ENCODE measurements at regions not wholly inside any gene's neighbourhood (a gene's known extent, or its start where the extent isn't known, plus 50 kb on each side); places are given as distances from the start of the nearest gene placed in this dataset.

GRCh38 chr9:107136296-107136695, 146.8 kb upstream of the RAD23B start:
- Histone ChIP-seq H3K36me3 (ENCODE audit: control insufficient read depth, insufficient read depth, low read length) (no peaks in the 10 kb centered on the region), H4K20me1 (ENCODE audit: control insufficient read depth, extremely low read depth, insufficient read depth, low read length) (no peaks in the 10 kb centered on the region), H3K4me1 (ENCODE audit: control insufficient read depth, extremely low read depth, insufficient read depth, low read length) (no peaks in the 10 kb centered on the region), H3K27ac (ENCODE audit: insufficient read depth, low read length) (no peak overlapping the region), H3K9me3 (ENCODE audit: control insufficient read depth, insufficient read depth, low read depth, low read length) (no peaks in the 10 kb centered on the region), H3K4me3 (replicated peaks in 1 of 4; ENCODE audit: control extremely low read depth in 1 of 4, insufficient read depth in 1 of 4, low read depth in 3 of 4, low read length in 4 of 4) (no peak overlapping the region), H2AFZ (ENCODE audit: low read length) (no peak overlapping the region), H3K4me2 (ENCODE audit: extremely low read depth, insufficient read depth, low read length) (no peak overlapping the region), H3K27me3 (ENCODE audit: control insufficient read depth, insufficient read depth, low read length) (peaks cover 10% of the 10 kb centered on the region), H3K79me2 (ENCODE audit: control insufficient read depth, insufficient read depth, low read length) (no peaks in the 10 kb centered on the region), H3K9ac (ENCODE audit: insufficient read depth, low read length) (no peak overlapping the region)
- DNase-seq (ENCODE audit: low read depth in 2 of 2), result no peak
- TF ChIP-seq, protein P1, sequence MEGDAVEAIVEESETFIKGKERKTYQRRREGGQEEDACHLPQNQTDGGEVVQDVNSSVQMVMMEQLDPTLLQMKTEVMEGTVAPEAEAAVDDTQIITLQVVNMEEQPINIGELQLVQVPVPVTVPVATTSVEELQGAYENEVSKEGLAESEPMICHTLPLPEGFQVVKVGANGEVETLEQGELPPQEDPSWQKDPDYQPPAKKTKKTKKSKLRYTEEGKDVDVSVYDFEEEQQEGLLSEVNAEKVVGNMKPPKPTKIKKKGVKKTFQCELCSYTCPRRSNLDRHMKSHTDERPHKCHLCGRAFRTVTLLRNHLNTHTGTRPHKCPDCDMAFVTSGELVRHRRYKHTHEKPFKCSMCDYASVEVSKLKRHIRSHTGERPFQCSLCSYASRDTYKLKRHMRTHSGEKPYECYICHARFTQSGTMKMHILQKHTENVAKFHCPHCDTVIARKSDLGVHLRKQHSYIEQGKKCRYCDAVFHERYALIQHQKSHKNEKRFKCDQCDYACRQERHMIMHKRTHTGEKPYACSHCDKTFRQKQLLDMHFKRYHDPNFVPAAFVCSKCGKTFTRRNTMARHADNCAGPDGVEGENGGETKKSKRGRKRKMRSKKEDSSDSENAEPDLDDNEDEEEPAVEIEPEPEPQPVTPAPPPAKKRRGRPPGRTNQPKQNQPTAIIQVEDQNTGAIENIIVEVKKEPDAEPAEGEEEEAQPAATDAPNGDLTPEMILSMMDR (conservative IDR thresholded peaks at IDR 0.05 in 1 of 2, IDR thresholded peaks at IDR 0.05 in 1 of 2; ENCODE audit: low read depth in 1 of 2, low read length in 2 of 2), result no peak
- TF ChIP-seq EZH2 (IDR thresholded peaks at IDR 0.05; ENCODE audit: low read length, missing control alignments), result no peak

DNA sequence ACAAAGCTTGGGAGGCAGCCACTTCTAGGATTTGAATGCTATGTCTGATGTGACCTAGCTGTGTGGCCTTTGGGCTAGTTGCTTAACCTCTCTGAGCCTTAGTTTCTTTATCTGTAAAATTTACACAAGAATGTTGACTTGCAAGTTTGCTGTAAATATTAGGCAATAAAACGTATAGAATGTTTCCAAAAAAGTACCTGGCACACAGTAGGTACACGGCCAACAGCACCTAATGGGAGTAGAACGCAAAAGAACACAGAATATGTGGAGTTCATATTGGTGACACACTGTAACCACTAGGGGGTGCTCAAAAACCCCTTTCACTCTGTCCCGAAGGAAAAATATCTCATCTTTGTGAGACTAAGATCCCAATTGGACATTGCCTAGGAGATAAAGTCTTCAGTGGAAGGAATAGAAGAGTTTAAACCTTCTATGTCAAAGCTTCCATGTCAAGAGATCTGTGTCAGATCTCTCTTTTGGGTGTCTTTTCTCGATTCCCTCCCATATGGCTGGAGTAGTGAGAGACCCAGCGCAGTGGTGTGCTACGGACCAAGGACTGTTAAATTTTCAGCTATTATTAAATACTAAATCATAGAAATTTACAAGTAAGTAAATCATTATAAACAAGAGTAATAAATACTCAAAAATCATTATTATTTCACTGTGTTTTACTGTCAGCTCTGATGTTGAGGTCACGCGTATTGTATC, 145.4 kb upstream of the RAD23B start:
- Histone ChIP-seq H3K36me3 (ENCODE audit: control insufficient read depth, insufficient read depth, low read length) (no peaks in the 10 kb centered on the region), H4K20me1 (ENCODE audit: control insufficient read depth, extremely low read depth, insufficient read depth, low read length) (no peaks in the 10 kb centered on the region), H3K27ac (ENCODE audit: insufficient read depth, low read length) (no peak overlapping the region), H3K4me1 (ENCODE audit: control insufficient read depth, extremely low read depth, insufficient read depth, low read length) (no peaks in the 10 kb centered on the region), H3K4me2 (ENCODE audit: extremely low read depth, insufficient read depth, low read length) (no peak overlapping the region), H2AFZ (ENCODE audit: low read length) (no peak overlapping the region), H3K9me3 (ENCODE audit: control insufficient read depth, insufficient read depth, low read depth, low read length) (no peaks in the 10 kb centered on the region), H3K27me3 (ENCODE audit: control insufficient read depth, insufficient read depth, low read length) (peaks cover 10% of the 10 kb centered on the region), H3K9ac (ENCODE audit: insufficient read depth, low read length) (no peak overlapping the region), H3K79me2 (ENCODE audit: control insufficient read depth, insufficient read depth, low read length) (no peaks in the 10 kb centered on the region), H3K4me3 (replicated peaks in 1 of 4; ENCODE audit: control extremely low read depth in 1 of 4, insufficient read depth in 1 of 4, low read depth in 3 of 4, low read length in 4 of 4) (no peak overlapping the region)
- TF ChIP-seq EZH2 (IDR thresholded peaks at IDR 0.05; ENCODE audit: low read length, missing control alignments), result no peak
- TF ChIP-seq, protein P1 (conservative IDR thresholded peaks at IDR 0.05 in 1 of 2, IDR thresholded peaks at IDR 0.05 in 1 of 2; ENCODE audit: low read depth in 1 of 2, low read length in 2 of 2), result peak; percentile 77 to 78
- peak in 1 of 2 donors; percentile 54 for DNase-seq (ENCODE audit: low read depth in 2 of 2)

DNA sequence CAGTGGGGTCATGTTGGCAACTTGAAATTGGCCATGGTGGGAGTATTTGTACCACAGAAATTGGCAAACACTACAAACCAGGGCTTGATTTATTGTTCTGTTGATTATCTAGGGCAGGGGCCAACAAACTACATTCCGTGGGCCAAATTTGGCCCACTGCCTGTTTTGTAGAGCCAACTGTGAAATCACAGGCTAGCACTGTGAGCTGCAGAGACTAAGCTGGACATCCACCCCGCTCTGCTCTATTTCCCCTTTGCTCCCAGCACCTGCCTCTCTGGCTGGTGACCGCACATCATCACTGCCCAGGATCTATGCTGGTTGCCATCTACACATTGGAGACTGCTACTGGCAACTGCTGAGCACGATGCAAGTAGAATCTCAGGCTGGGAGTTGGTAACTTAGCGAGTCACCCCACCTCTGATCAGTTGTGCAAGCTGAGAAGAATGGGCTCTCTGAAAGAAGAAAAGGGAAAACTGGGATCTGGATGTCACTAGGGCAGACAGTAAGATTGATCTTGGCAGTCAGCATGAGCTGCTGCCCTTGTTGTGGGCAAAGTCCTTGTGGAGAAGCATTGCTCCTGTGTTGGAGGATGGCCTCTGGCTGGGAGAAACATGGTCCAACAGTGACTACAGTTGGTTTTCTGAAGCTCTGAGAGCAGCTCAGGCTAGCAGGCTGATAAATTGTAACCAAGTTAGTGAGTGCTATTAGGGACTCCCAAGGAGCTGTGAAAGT, 144.7 kb upstream of the RAD23B start:
- no peak overlapping the region for H2AFZ ChIP-seq (ENCODE audit: low read length)
- peaks cover 10% of the 10 kb centered on the region for H3K27me3 ChIP-seq (ENCODE audit: control insufficient read depth, insufficient read depth, low read length)
- peak; percentile 3 to 28 for DNase-seq (ENCODE audit: low read depth in 2 of 2)
- H3K4me3 ChIP-seq (replicated peaks in 1 of 4; ENCODE audit: control extremely low read depth in 1 of 4, insufficient read depth in 1 of 4, low read depth in 3 of 4, low read length in 4 of 4), result no peak overlapping the region
- no peaks in the 10 kb centered on the region for H3K9me3 ChIP-seq (ENCODE audit: control insufficient read depth, insufficient read depth, low read depth, low read length)
- no peak for TF ChIP-seq EZH2 (IDR thresholded peaks at IDR 0.05; ENCODE audit: low read length, missing control alignments)
- TF ChIP-seq, protein P1 (conservative IDR thresholded peaks at IDR 0.05 in 1 of 2, IDR thresholded peaks at IDR 0.05 in 1 of 2; ENCODE audit: low read depth in 1 of 2, low read length in 2 of 2), result no peak
- H3K4me2 ChIP-seq (ENCODE audit: extremely low read depth, insufficient read depth, low read length), result no peak overlapping the region
- H3K27ac ChIP-seq (ENCODE audit: insufficient read depth, low read length), result no peak overlapping the region
- no peaks in the 10 kb centered on the region for H3K36me3 ChIP-seq (ENCODE audit: control insufficient read depth, insufficient read depth, low read length)
- no peaks in the 10 kb centered on the region for H3K4me1 ChIP-seq (ENCODE audit: control insufficient read depth, extremely low read depth, insufficient read depth, low read length)
- H3K79me2 ChIP-seq (ENCODE audit: control insufficient read depth, insufficient read depth, low read length), result no peaks in the 10 kb centered on the region
- H4K20me1 ChIP-seq (ENCODE audit: control insufficient read depth, extremely low read depth, insufficient read depth, low read length), result no peaks in the 10 kb centered on the region
- no peak overlapping the region for H3K9ac ChIP-seq (ENCODE audit: insufficient read depth, low read length)
